IPS DF 19.7 (cell line): ENCODE measurements at regions not wholly inside any gene's neighbourhood (a gene's known extent, or its start where the extent isn't known, plus 50 kb on each side); places are given as distances from the start of the nearest gene placed in this dataset.

Experiments
- DNase-seq: peaks from one replicate; pipeline ENCODE4 v3.0.0-alpha.2; 2013; ENCODE audit warnings: low read depth, low spot score

GRCh38 chr13:75945841-75946482 lies 309.8 kb downstream of the LMO7 start:
- no peak for DNase-seq

- no peak for DNase-seq
These were observed 302.9 kb downstream of the LMO7 start for GRCh38 chr13:75938811-75939560.

- DNase-seq: no peak
These were observed 300.7 kb downstream of the LMO7 start for GRCh38 chr13:75936791-75937190.

- peak; percentile 23 for DNase-seq
These were observed 299.7 kb downstream of the LMO7 start for GRCh38 chr13:75935805-75936204.

GRCh38 chr13:75934889-75935288 lies 298.8 kb downstream of the LMO7 start:
- DNase-seq: no peak

GRCh38 chr13:75932636-75933035 lies 296.5 kb downstream of the LMO7 start:
- no peak for DNase-seq

GRCh38 chr13:75931116-75931515 lies 295.0 kb downstream of the LMO7 start:
- no peak for DNase-seq

- no peak for DNase-seq
These were observed 292.9 kb downstream of the LMO7 start for GRCh38 chr13:75929076-75929475.

- no peak for DNase-seq
These were observed 291.1 kb downstream of the LMO7 start for GRCh38 chr13:75927183-75927669.

GRCh38 chr13:75920536-75920935 lies 284.4 kb downstream of the LMO7 start:
- no peak for DNase-seq

- DNase-seq: no peak
These were observed 283.6 kb downstream of the LMO7 start for GRCh38 chr13:75919660-75920199.

- DNase-seq: no peak
These were observed 278.9 kb downstream of the LMO7 start for GRCh38 chr13:75915066-75915465.

- no peak for DNase-seq
These were observed 277.8 kb downstream of the LMO7 start for GRCh38 chr13:75913925-75914324.

GRCh38 chr13:75910591-75910990 lies 274.5 kb downstream of the LMO7 start:
- DNase-seq: no peak
